ENCODE measurements at regions not wholly inside any gene's neighbourhood (a gene's known extent, or its start where the extent isn't known, plus 50 kb on each side); places are given as distances from the start of the nearest gene placed in this dataset.

GRCh38 chr5:12655675-12656074, 751.4 kb upstream of the CTNND2 start:
- TF ChIP-seq CTCF (conservative IDR thresholded peaks at IDR 0.05 in 1 of 2, IDR thresholded peaks at IDR 0.05 in 1 of 2; ENCODE audit: low read depth in 1 of 2, low read length in 2 of 2) (no peak), EZH2 (IDR thresholded peaks at IDR 0.05; ENCODE audit: low read length, missing control alignments) (no peak)

All from fibroblast of lung (primary cell).